ENCODE measurements at regions not wholly inside any gene's neighbourhood (a gene's known extent, or its start where the extent isn't known, plus 50 kb on each side); places are given as distances from the start of the nearest gene placed in this dataset.

GRCh38 chr2:107012714-107013306 lies 126.8 kb upstream of the ST6GAL2 start:
- H3K4me3 ChIP-seq (ENCODE audit: low read depth, low read length): no peak overlapping the region
- DNase-seq (ENCODE audit: low read depth): no peak

DNA sequence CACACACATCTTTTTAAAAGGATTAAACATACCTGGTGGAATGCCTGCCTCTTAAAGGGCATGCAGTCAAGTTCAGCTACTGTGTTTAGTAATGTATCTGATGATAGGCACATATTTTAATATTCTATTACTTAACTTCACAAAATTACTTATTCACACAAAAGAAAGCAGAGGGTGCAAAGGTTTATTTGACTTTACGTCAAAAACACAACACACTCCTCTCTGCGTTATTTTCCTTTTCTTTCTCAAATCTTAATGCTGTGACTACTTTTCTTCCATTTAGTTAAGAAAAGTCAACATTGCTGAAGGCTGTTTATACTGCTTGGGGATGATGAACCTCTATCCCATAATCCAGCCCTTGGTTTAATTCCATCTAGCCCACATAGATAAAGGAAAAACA lies 127.9 kb upstream of the ST6GAL2 start:
- no peak for DNase-seq (ENCODE audit: low read depth)
- no peak overlapping the region for H3K4me3 ChIP-seq (ENCODE audit: low read depth, low read length)

DNA sequence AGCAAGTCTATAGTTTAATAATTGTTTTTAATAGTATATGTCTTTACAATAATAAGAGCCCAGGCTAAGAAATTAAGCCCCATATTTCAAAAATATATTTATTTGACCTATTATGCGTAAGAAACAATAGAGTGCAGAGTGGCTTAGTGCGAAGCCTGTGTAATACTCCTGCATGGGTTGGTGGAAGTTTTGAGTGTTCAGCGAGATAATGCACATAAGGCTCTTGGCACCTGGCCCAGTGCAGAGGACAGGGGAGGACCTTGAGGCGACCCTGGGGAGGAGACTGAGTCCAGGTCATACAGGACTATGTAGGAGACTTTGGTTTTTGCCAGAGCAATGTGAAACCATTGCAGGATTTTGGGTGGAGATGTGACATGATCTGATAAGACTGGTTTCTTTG lies 132.4 kb upstream of the ST6GAL2 start:
- DNase-seq (ENCODE audit: low read depth): no peak
- no peak overlapping the region for H3K4me3 ChIP-seq (ENCODE audit: low read depth, low read length)

DNA sequence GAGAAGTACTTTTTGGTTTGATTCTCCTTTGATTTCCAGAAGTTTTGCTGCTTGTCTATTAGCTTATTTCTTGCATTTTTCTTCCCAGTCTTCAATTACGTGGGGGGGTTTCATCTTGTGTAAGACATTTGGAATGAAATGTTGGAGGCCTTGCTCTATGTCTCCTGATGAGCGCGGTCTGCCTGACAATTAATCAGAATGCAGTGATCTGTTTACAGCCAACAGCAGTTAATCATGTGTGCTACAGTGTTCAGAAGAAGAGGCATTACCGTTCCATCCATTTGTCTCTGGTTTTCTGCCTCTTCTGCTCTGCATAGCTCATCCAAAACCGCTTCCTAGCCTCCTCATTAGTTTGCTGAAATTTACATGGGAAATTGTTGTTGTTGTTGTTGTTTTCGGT lies 134.4 kb upstream of the ST6GAL2 start:
- DNase-seq (ENCODE audit: low read depth): no peak
- H3K4me3 ChIP-seq (ENCODE audit: low read depth, low read length): no peak overlapping the region

- no peak for DNase-seq (ENCODE audit: low read depth)
- H3K4me3 ChIP-seq (ENCODE audit: low read depth, low read length): no peak overlapping the region
These were observed 138.3 kb upstream of the ST6GAL2 start for GRCh38 chr2:107024269-107024668.

DNA sequence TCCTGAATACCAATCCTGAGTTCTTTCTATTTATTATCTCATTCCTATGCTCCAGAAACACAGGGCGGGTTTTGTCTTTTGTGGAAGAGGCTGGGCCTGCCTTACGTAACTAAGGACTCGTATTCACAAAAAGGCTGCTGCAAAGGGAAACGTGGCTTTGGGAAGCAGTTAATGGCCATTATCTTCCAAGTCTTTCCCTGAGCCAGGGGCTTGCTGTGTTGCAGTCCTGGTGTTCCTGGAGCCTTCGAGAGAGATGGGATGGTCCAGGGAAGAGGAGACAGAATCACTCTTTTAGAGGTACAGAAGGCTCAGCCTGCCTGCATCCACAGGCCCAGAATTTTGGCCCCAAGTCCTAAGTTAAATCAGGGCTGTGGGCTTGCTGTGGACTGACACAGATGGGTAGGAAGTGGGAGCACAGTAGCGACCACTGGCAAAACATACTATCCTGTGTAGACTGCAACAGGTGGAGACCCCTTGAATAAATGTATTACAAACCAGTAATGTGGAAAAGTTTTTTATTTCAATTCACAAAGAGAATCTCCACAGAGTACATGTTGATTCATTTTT lies 139.4 kb upstream of the ST6GAL2 start:
- no peak overlapping the region for H3K4me3 ChIP-seq (ENCODE audit: low read depth, low read length)
- DNase-seq (ENCODE audit: low read depth): no peak

DNA sequence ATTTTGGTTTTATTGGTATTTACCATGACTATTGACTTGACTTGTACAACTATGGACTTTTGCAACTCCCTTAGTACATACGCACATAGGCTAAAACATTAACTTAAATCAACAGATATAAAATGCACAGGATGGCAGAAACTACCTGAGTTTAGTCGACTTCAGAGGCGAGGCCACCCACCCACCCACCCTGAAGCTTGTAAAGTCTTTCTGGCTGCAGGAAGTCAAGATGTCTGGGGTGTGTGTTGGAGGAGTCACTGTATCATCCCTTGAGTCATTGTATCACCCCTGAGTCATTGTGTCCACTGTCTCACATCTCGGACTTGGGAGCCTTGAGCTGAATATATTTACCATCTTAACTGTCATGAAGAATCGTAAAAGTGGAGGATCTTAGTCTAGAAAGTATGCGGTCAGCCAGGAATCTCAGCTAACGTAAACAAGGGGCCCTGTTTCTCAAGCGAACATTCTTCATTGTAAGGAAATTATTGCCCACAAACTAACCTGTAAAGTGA lies 140.0 kb upstream of the ST6GAL2 start:
- H3K4me3 ChIP-seq (ENCODE audit: low read depth, low read length): no peak overlapping the region
- peak; percentile 45 for DNase-seq (ENCODE audit: low read depth)

DNA sequence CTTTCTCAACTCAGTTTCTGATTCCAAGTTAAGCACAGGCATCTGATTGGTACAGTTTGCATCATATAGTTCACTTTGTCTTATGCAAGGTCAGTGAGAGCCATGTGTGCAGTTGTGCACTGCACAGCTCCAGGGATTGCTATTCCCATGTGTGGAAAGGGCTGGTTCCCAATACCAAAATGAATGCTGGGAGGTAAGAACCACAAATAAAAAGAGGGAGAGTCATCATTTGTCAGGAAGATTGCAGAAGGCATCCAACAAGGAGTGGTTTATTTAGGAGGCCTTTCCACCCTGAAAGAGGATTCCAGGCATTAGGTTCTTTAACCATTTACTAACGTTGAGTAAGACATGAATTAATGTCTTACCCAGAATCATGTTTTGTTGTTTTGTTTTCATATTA lies 141.2 kb upstream of the ST6GAL2 start:
- peak; percentile 26 for DNase-seq (ENCODE audit: low read depth)
- no peak overlapping the region for H3K4me3 ChIP-seq (ENCODE audit: low read depth, low read length)

- no peak overlapping the region for H3K4me3 ChIP-seq (ENCODE audit: low read depth, low read length)
- DNase-seq (ENCODE audit: low read depth): peak; percentile 4
These were observed 141.8 kb upstream of the ST6GAL2 start for GRCh38 chr2:107027810-107028209.

DNA sequence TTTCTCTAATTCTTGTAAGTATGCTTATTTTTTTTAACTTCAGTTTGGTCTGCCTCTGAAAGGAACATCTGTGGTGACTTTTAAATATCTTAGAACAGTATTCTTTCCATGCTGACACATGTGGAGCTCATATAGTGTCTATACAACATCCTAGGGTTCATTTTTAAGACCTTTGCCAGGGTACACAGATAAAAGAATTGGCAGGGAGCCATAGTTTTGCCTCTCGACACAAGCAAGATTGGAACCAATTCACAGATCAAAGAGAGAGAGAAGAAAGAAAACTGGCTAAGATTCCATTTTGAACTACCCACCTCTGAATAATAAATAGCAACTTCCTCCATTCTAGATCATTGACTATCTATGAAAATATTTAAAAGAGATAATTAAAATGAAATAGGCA lies 142.7 kb upstream of the ST6GAL2 start:
- DNase-seq (ENCODE audit: low read depth): no peak
- no peak overlapping the region for H3K4me3 ChIP-seq (ENCODE audit: low read depth, low read length)

GRCh38 chr2:107036293-107036692 lies 150.3 kb upstream of the ST6GAL2 start:
- no peak overlapping the region for H3K4me3 ChIP-seq (ENCODE audit: low read depth, low read length)
- no peak for DNase-seq (ENCODE audit: low read depth)

DNA sequence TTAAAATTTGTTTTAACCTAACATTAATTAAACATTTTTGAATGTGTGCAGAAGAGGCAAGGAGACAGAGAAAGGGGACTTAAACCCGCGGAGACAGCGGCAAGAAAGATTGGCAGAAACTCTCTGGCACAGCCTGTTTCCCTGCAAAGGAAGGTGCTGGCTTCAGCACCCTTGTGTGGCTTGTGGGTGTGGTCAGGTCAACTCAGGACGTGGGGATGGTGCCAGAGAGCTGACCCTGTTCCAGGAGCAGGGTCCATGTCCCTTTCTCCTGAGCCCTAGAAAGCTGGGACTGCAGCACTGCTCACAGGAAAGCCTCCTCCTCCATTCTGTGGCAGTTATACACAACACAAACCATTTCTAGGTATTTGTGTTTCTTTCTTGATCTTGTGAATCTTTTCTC lies 176.2 kb upstream of the ST6GAL2 start:
- DNase-seq (ENCODE audit: low read depth): no peak
- H3K4me3 ChIP-seq (ENCODE audit: low read depth, low read length): no peak overlapping the region

DNA sequence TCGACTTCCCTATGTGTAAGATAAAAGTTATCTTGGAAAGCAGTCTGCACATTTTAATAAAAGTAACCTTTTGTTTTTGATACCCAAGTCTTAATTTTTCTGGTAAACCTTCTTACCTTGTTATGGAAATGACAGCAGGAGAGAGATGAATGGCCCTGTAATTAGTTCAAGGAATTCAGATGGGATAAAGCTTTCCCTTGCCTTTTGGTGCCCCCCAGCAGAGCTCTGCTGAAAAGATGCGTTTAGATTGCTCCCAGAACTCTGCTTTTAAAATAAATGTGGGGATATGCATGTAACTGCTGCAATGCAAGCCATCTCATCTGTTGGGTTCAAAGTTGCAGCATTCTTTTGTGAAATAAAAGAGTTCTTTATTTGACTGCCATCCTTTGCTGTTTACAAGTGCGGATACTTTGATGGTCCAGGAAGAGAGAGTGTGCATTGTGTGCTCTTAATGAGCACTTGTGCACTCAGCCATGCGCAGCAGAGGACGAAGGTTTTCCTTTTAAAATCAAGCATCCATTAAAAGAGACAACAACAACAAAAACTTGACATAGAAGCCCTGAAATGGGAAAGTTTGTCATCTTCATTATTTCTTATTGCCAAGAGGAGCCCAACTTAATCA lies 176.7 kb upstream of the ST6GAL2 start:
- DNase-seq (ENCODE audit: low read depth): no peak
- no peak overlapping the region for H3K4me3 ChIP-seq (ENCODE audit: low read depth, low read length)

DNA sequence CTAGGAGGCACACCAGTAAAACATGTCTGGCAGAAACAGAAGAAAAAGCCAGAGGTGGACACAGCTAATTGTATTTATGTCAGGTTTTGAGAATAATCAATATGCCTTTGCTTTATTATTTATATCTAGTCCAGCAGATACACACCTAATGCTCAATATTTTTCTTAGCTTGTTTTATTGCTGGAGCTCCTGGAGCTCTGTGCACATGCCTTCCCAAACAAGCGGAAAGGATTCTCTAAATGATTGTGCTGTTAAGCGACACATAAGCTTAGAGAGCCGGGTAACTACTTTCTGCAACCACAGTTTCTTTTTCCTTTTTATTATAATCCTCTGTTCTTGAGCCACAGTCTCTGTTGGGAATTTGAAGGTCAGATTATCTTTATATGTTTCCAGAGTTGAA lies 177.3 kb upstream of the ST6GAL2 start:
- no peak overlapping the region for H3K4me3 ChIP-seq (ENCODE audit: low read depth, low read length)
- no peak for DNase-seq (ENCODE audit: low read depth)

GRCh38 chr2:107064750-107065149 lies 178.8 kb upstream of the ST6GAL2 start:
- DNase-seq (ENCODE audit: low read depth): peak; percentile 5
- H3K4me3 ChIP-seq (ENCODE audit: low read depth, low read length): no peak overlapping the region

DNA sequence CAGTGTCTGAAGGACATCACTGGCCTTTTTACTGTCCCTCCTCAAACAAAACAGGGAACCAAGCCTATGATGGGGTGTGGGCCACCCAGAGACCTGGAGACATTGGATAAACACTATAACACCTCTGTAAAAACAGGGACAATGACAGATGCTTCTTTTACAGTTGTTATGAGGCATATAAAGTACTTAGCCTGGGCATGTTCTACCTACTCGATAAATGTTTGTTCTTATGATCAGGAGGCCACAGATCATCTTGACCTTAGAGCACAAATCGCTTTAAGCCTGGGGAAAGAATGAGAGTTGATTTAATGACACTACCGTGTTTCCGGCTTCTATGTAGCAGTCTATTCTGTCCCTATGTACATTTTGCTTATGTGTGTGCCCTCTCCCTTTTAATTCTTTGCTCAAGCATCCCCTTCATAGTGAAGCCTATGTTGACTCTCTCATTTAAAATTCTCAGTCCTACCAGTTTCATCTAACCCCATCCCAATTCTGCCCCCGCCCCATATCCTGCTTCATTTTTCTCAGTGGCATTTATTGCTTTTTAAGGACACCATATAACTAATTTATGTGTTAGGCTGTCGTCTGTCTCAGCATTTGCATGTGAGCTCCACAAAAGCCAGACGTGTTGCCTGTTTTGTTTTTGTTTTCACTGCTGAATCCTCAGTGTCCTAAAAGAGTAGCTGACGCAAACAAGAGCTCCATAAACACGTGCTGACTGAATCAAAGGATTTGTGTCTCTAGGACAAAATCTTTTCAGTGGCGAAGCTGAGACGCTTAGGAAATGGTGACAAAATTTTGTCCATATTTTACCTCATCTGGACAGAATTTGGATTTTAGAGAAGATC lies 182.3 kb upstream of the ST6GAL2 start:
- no peak for DNase-seq (ENCODE audit: low read depth)
- H3K4me3 ChIP-seq (ENCODE audit: low read depth, low read length): no peak overlapping the region

GRCh38 chr2:107069890-107070289 lies 183.9 kb upstream of the ST6GAL2 start:
- DNase-seq (ENCODE audit: low read depth): no peak
- H3K4me3 ChIP-seq (ENCODE audit: low read depth, low read length): no peak overlapping the region

GRCh38 chr2:107072150-107072940 lies 186.4 kb upstream of the ST6GAL2 start:
- DNase-seq (ENCODE audit: low read depth): no peak
- H3K4me3 ChIP-seq (ENCODE audit: low read depth, low read length): no peak overlapping the region

GRCh38 chr2:107078584-107078983 lies 192.6 kb upstream of the ST6GAL2 start:
- H3K4me3 ChIP-seq (ENCODE audit: low read depth, low read length): no peak overlapping the region
- DNase-seq (ENCODE audit: low read depth): no peak

- DNase-seq (ENCODE audit: low read depth): no peak
- H3K4me3 ChIP-seq (ENCODE audit: low read depth, low read length): no peak overlapping the region
These were observed 200.5 kb upstream of the ST6GAL2 start for GRCh38 chr2:107086497-107086896.
